IMR-90 (cell line): ENCODE measurements at regions not wholly inside any gene's neighbourhood (a gene's known extent, or its start where the extent isn't known, plus 50 kb on each side); places are given as distances from the start of the nearest gene placed in this dataset.

Experiments
- ATAC-seq: fragments of 200-7000 bp; cut with Tn5 transposase; 2 replicates; pipeline ENCODE4 v1.9.1; 2020; ENCODE audit warnings: low read depth, mild to moderate bottlenecking, moderate library complexity
- BruUV-seq: library from RNA; stranded (reverse); fragments of 400-500 nt; replicated peaks from 2 replicates; lab custom pipeline; 2021; lab: Mats Ljungman, UMichigan
- CTCF ChIA-PET: fragments of 300-600 bp; formaldehyde crosslinking; extraction: SDS; loops from one replicate; lab custom pipeline; 2021; ENCODE audit warnings: antibody characterized with exemption; lab: Yijun Ruan, JAX
- POLR2A ChIA-PET: fragments of 300-600 bp; sonication (Branson Sonifier 250); formaldehyde crosslinking; loops from one replicate; lab custom pipeline; 2022; ENCODE audit warnings: antibody characterized with exemption; ENCODE audit not compliant: unreplicated experiment; lab: Charles Lee
- DNase-seq: peaks from one replicate; pipeline ENCODE4 v3.0.0; 2013
- H2AFZ ChIP-seq: replicated peaks from 2 replicates; pipeline ENCODE3; 2013; ENCODE audit warnings: low read length, mild to moderate bottlenecking; ENCODE audit not compliant: poor library complexity
- H2AK5ac ChIP-seq: 2 replicates; pipeline ENCODE4 v1.6.1; 2013; ENCODE audit warnings: low read depth, low read length, inconsistent platforms
- H2AK9ac ChIP-seq: replicated peaks from 2 replicates; pipeline ENCODE3; 2013; ENCODE audit warnings: mild to moderate bottlenecking, low read depth, low read length, moderate library complexity; ENCODE audit not compliant: poor library complexity
- H2BK120ac ChIP-seq: 2 replicates; pipeline ENCODE4 v1.6.1; 2013; ENCODE audit warnings: low read depth, low read length, inconsistent platforms
- H2BK15ac ChIP-seq: 3 replicates; pipeline ENCODE4 v1.6.1; 2013; ENCODE audit warnings: low read depth, low read length, inconsistent platforms
- H2BK20ac ChIP-seq: 2 replicates; pipeline ENCODE4 v1.6.1; 2013; ENCODE audit warnings: low read depth, mild to moderate bottlenecking, inconsistent platforms, low read length, moderate library complexity
- H2BK5ac ChIP-seq: 2 replicates; pipeline ENCODE4 v1.6.1; 2013; ENCODE audit warnings: mild to moderate bottlenecking, low read depth, low read length, inconsistent platforms; ENCODE audit not compliant: poor library complexity, severe bottlenecking
- H3K14ac ChIP-seq: replicated peaks from 2 replicates; pipeline ENCODE4 v1.6.1; 2013; ENCODE audit warnings: low read depth, low read length, inconsistent platforms
- H3K18ac ChIP-seq: 2 replicates; pipeline ENCODE4 v1.6.1; 2013; ENCODE audit warnings: low read depth, low read length, control low read depth
- H3K23ac ChIP-seq: 2 replicates; pipeline ENCODE4 v1.6.1; 2013; ENCODE audit warnings: low read depth, low read length, inconsistent platforms
- H3K27ac ChIP-seq: 2 replicates; pipeline ENCODE4 v1.5.1; 2013; ENCODE audit warnings: mild to moderate bottlenecking, control low read depth, low read length; ENCODE audit not compliant: insufficient read depth
- H3K27me3 ChIP-seq: 2 replicates; pipeline ENCODE4 v1.6.1; 2013; ENCODE audit warnings: low read length; ENCODE audit not compliant: control insufficient read depth, insufficient read depth
- H3K36me3 ChIP-seq: 2 replicates; pipeline ENCODE4 v1.6.1; 2013; ENCODE audit warnings: low read length, mixed read lengths; ENCODE audit not compliant: control insufficient read depth, insufficient read depth
- H3K4ac ChIP-seq: 2 replicates; pipeline ENCODE4 v1.6.1; 2013; ENCODE audit warnings: low read depth, low read length, inconsistent platforms
- H3K4me1 ChIP-seq: 2 replicates; pipeline ENCODE4 v1.6.1; 2013; ENCODE audit warnings: low read length, mixed read lengths; ENCODE audit not compliant: control insufficient read depth, insufficient read depth
- H3K4me2 ChIP-seq: 2 replicates; pipeline ENCODE4 v1.6.1; 2013; ENCODE audit warnings: low read depth, mild to moderate bottlenecking, control low read depth, low read length, moderate library complexity
- H3K4me3 ChIP-seq: 2 replicates; pipeline ENCODE4 v1.5.1; 2013; ENCODE audit warnings: low read depth, mild to moderate bottlenecking, control low read depth, low read length, moderate library complexity; ENCODE audit not compliant: insufficient read depth
- H3K56ac ChIP-seq: 2 replicates; pipeline ENCODE4 v1.6.1; 2013; ENCODE audit warnings: low read length, inconsistent platforms; ENCODE audit not compliant: insufficient read depth; ENCODE audit errors: extremely low read depth
- H3K79me1 ChIP-seq, 2 experiments: 2 replicates each; pipeline ENCODE4 v1.6.1; 2013; ENCODE audit warnings: low read length in 2 of 2, inconsistent platforms in 1 of 2, low read depth in 1 of 2
- H3K9ac ChIP-seq: 2 replicates; pipeline ENCODE4 v1.6.1; 2013; ENCODE audit warnings: low read depth, low read length, control low read depth
- H3K9me1 ChIP-seq: 2 replicates; pipeline ENCODE4 v1.6.1; 2013; ENCODE audit warnings: low read length, inconsistent platforms; ENCODE audit not compliant: insufficient read depth
- H3K9me3 ChIP-seq: 2 replicates; pipeline ENCODE4 v1.6.1; 2013; ENCODE audit warnings: low read length; ENCODE audit not compliant: control insufficient read depth, insufficient read depth
- H4K20me1 ChIP-seq: 2 replicates; pipeline ENCODE4 v1.6.1; 2013; ENCODE audit warnings: low read length, inconsistent platforms; ENCODE audit not compliant: insufficient read depth
- H4K5ac ChIP-seq: 2 replicates; pipeline ENCODE4 v1.6.1; 2013; ENCODE audit warnings: mild to moderate bottlenecking, low read depth, low read length, control low read depth
- H4K8ac ChIP-seq, 2 experiments: 2 replicates each; pipeline ENCODE4 v1.6.1; 2013; ENCODE audit warnings: low read depth in 2 of 2, low read length in 2 of 2, control low read depth in 1 of 2, inconsistent platforms in 1 of 2
- H4K91ac ChIP-seq: 2 replicates; pipeline ENCODE4 v1.6.1; 2013; ENCODE audit warnings: low read depth, low read length, inconsistent platforms; ENCODE audit not compliant: insufficient read depth
- POLR2A ChIP-seq: IDR thresholded peaks from 2 replicates; pipeline ENCODE4 v1.6.1; 2012; ENCODE audit warnings: mild to moderate bottlenecking, low read depth, low read length
- WGBS, 2 experiments: methylation state at CpG; one replicate each; pipeline versions ENCODE4 v1.1.5 to v1.1.7; 2013; ENCODE audit warnings: missing lambda C conversion rate in 2 of 2; ENCODE audit not compliant: insufficient read length in 1 of 2; ENCODE audit errors: extremely low coverage in 2 of 2; 5-methylcytosine and 5-hydroxymethylcytosine counted together
- dilution Hi-C: fragments of 300-500 bp; cut with HindIII; formaldehyde crosslinking; loops from one replicate; pipeline ENCODE4 v1.14.3; 2018; ENCODE audit warnings: low sequenced_read_pairs; ENCODE audit not compliant: unreplicated experiment
- in situ Hi-C: fragments of 300-500 bp; cut with MboI; formaldehyde crosslinking; loops from 3 replicates; pipeline ENCODE4 v1.14.3; 2019; ENCODE audit warnings: low sequenced_read_pairs, inconsistent platforms, mixed read lengths
- intact Hi-C: fragments of 100-400 bp; cut with micrococcal nuclease; formaldehyde crosslinking; loops from 2 replicates; pipeline ENCODE4 v1.10.0; 2022

GRCh38 chr18:44041961-44042360 is 638.7 kb upstream of the SETBP1 start:
- no peaks in the 10 kb centered on the region for H3K9me1 ChIP-seq
- no peak overlapping the region for H2BK120ac ChIP-seq
- no peaks in the 10 kb centered on the region for H3K4me1 ChIP-seq
- H4K8ac ChIP-seq: no peak overlapping the region
- H2BK5ac ChIP-seq: no peak overlapping the region
- H3K9me3 ChIP-seq: no peaks in the 10 kb centered on the region; the same call in 1 of the 2 replicates
- no peak overlapping the region for H3K9ac ChIP-seq
- no CpG with 5 or more reads among the region's 4 CpGs for WGBS, 2 experiments
- no peak overlapping the region for H3K4ac ChIP-seq
- ATAC-seq (no peak), DNase-seq (no peak)
- H2AK5ac ChIP-seq: no peak overlapping the region
- no peak overlapping the region for H3K18ac ChIP-seq
- H4K20me1 ChIP-seq: no peaks in the 10 kb centered on the region
- ChIA-PET POLR2A (no interaction called here), CTCF (no interaction called here)
- H3K23ac ChIP-seq: no peak overlapping the region
- H2AK9ac ChIP-seq: no peak overlapping the region
- no peak overlapping the region for H3K56ac ChIP-seq
- H4K5ac ChIP-seq: no peak overlapping the region
- intact Hi-C loops (no loop called here), in situ Hi-C loops (no loop called here), dilution Hi-C loops (no loop called here)
- H3K27ac ChIP-seq: no peak overlapping the region
- TF ChIP-seq POLR2A: no peak
- no peaks in the 10 kb centered on the region for H3K36me3 ChIP-seq
- no peaks in the 10 kb centered on the region for H3K27me3 ChIP-seq
- no peak overlapping the region for H3K4me2 ChIP-seq
- H2BK15ac ChIP-seq: no peak overlapping the region
- no peak overlapping the region for H2AFZ ChIP-seq
- no peak overlapping the region for H2BK20ac ChIP-seq
- no TSS peak for BruUV-seq
- H4K91ac ChIP-seq: no peak overlapping the region
- no peak overlapping the region for H3K14ac ChIP-seq
- H3K4me3 ChIP-seq: no peak overlapping the region
- H3K79me1 ChIP-seq: no peaks in the 10 kb centered on the region
